ENCODE measurements at regions not wholly inside any gene's neighbourhood (a gene's known extent, or its start where the extent isn't known, plus 50 kb on each side); places are given as distances from the start of the nearest gene placed in this dataset.

GRCh38 chr3:11919390-11919789 lies 72.7 kb upstream of the TAMM41 start:
- FAIRE-seq = no peak

- FAIRE-seq = no peak
Observed at GRCh38 chr3:11924518-11924917, 77.8 kb upstream of the TAMM41 start.

GRCh38 chr3:11928381-11928780 lies 75.8 kb upstream of the SYN2 start:
- no peak for FAIRE-seq

GRCh38 chr3:11929531-11929930 lies 74.7 kb upstream of the SYN2 start:
- FAIRE-seq = no peak

GRCh38 chr3:11930084-11930483 lies 74.1 kb upstream of the SYN2 start:
- FAIRE-seq = no peak

GRCh38 chr3:11932636-11933035 lies 71.6 kb upstream of the SYN2 start:
- no peak for FAIRE-seq

- no peak for FAIRE-seq
Observed at GRCh38 chr3:11933529-11933928, 70.7 kb upstream of the SYN2 start.

GRCh38 chr3:11944052-11944673 lies 60.0 kb upstream of the SYN2 start:
- peak; percentile 39 for FAIRE-seq

GRCh38 chr3:11948331-11948730 lies 55.9 kb upstream of the SYN2 start:
- no peak for FAIRE-seq

GRCh38 chr3:11948866-11949265 lies 55.3 kb upstream of the SYN2 start:
- no peak for FAIRE-seq

GRCh38 chr3:11949351-11949750 lies 54.8 kb upstream of the SYN2 start:
- FAIRE-seq = no peak

- FAIRE-seq = no peak
Observed at GRCh38 chr3:11950576-11950975, 53.6 kb upstream of the SYN2 start.

- FAIRE-seq = no peak
Observed at GRCh38 chr3:11953350-11953749, 50.8 kb upstream of the SYN2 start.

GRCh38 chr3:11953778-11954177 lies 50.4 kb upstream of the SYN2 start:
- no peak for FAIRE-seq

- no peak for FAIRE-seq
Observed at GRCh38 chr3:11954312-11954934, 49.8 kb upstream of the SYN2 start.

All from A204.1 (cell line).